ENCODE measurements at regions not wholly inside any gene's neighbourhood (a gene's known extent, or its start where the extent isn't known, plus 50 kb on each side); places are given as distances from the start of the nearest gene placed in this dataset.

DNA sequence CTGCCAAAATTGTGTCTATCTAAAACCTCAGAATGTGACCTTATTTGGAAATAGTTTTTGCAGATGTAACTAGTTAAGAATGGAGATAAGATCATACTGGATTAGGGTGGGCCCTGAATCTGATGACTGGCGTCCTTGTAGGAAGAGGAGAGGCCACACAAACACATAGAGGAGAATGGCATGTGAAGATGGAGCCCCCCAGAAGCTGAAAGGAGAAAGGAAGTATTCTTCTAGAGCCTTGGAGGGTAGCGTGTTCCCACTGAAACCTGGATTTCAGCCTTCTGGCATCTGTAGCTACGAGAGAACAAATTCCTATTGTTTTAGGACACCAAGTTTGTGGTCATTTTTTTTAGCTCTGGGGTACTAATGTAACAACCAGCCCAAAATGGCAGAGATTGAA lies 423.0 kb upstream of the TPM1 start:
- TF ChIP-seq, protein P1, sequence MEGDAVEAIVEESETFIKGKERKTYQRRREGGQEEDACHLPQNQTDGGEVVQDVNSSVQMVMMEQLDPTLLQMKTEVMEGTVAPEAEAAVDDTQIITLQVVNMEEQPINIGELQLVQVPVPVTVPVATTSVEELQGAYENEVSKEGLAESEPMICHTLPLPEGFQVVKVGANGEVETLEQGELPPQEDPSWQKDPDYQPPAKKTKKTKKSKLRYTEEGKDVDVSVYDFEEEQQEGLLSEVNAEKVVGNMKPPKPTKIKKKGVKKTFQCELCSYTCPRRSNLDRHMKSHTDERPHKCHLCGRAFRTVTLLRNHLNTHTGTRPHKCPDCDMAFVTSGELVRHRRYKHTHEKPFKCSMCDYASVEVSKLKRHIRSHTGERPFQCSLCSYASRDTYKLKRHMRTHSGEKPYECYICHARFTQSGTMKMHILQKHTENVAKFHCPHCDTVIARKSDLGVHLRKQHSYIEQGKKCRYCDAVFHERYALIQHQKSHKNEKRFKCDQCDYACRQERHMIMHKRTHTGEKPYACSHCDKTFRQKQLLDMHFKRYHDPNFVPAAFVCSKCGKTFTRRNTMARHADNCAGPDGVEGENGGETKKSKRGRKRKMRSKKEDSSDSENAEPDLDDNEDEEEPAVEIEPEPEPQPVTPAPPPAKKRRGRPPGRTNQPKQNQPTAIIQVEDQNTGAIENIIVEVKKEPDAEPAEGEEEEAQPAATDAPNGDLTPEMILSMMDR (IDR thresholded peaks at IDR 0.05), result no peak
- TF ChIP-seq POLR2A (IDR thresholded peaks at IDR 0.05), result no peak
